Neural cell (in vitro differentiated cells): ENCODE measurements at regions not wholly inside any gene's neighbourhood (a gene's known extent, or its start where the extent isn't known, plus 50 kb on each side); places are given as distances from the start of the nearest gene placed in this dataset.
A peak's percentile ranks its signal among the peaks of the same experiment; 100 is the strongest.

Source experiments
- H2AFZ ChIP-seq: fragments of 200-600, 300-800 bp; sonication (generic), shearing (Covaris generic); 2 replicates; pipeline ENCODE4 v1.6.0; 2014; ENCODE audit warnings: low read depth, mild to moderate bottlenecking, antibody characterized with exemption, low read length, moderate library complexity
- H3F3A ChIP-seq: fragments of 200-600 bp; shearing (Covaris generic); 2 replicates; pipeline ENCODE4 v1.6.1; 2016; ENCODE audit warnings: mild to moderate bottlenecking, moderate library complexity, mixed read lengths, antibody characterized with exemption, low read length; ENCODE audit not compliant: insufficient read depth, poor library complexity, severe bottlenecking
- H3K27ac ChIP-seq: fragments of 200-600, 300-800 bp; sonication (generic), shearing (Covaris generic); 2 replicates; pipeline ENCODE4 v1.5.1; 2014; ENCODE audit warnings: mild to moderate bottlenecking, low read length, moderate library complexity
- H3K27me3 ChIP-seq: fragments of 300-800, 200-600 bp; sonication (generic), shearing (Covaris generic); 2 replicates; pipeline ENCODE4 v1.6.0; 2014; ENCODE audit warnings: mild to moderate bottlenecking, low read depth, low read length, moderate library complexity; ENCODE audit not compliant: insufficient read depth
- H3K36me3 ChIP-seq: fragments of 300-800, 200-600 bp; sonication (generic), shearing (Covaris generic); 2 replicates; pipeline ENCODE4 v1.5.1; 2014; ENCODE audit warnings: mild to moderate bottlenecking, antibody characterized with exemption, low read length, moderate library complexity; ENCODE audit not compliant: insufficient read depth
- H3K4me2 ChIP-seq: fragments of 300-800, 200-600 bp; sonication (generic), shearing (Covaris generic); 2 replicates; pipeline ENCODE4 v1.6.0; 2014; ENCODE audit warnings: mild to moderate bottlenecking, low read length
- H3K4me3 ChIP-seq: fragments of 300-800, 200-600 bp; sonication (generic), shearing (Covaris generic); 2 replicates; pipeline ENCODE4 v1.5.1; 2014; ENCODE audit warnings: mild to moderate bottlenecking, low read length, moderate library complexity
- H3K79me2 ChIP-seq: fragments of 200-600 bp; shearing (Covaris generic); replicated peaks from 2 replicates; pipeline ENCODE4 v1.6.0; 2014; ENCODE audit warnings: mild to moderate bottlenecking, low read length, moderate library complexity; ENCODE audit not compliant: insufficient read depth
- H3K9ac ChIP-seq: fragments of 300-800, 200-600 bp; sonication (generic), shearing (Covaris generic); 2 replicates; pipeline ENCODE4 v1.6.1; 2016; ENCODE audit warnings: mild to moderate bottlenecking, low read length, mixed read lengths
- H3K9me2 ChIP-seq: fragments of 200-600 bp; shearing (Covaris generic); 2 replicates; pipeline ENCODE4 v1.6.1; 2016; ENCODE audit warnings: mild to moderate bottlenecking, low read length, mixed read lengths; ENCODE audit not compliant: insufficient read depth
- H3K9me3 ChIP-seq: fragments of 200-600, 300-800 bp; sonication (generic), shearing (Covaris generic); 2 replicates; pipeline ENCODE4 v1.6.1; 2016; ENCODE audit warnings: mild to moderate bottlenecking, mixed run types, low read length, moderate library complexity, mixed read lengths
- H4K20me1 ChIP-seq: fragments of 200-600 bp; shearing (Covaris generic); 2 replicates; pipeline ENCODE4 v1.6.1; 2016; ENCODE audit warnings: mild to moderate bottlenecking, mixed run types; ENCODE audit not compliant: insufficient read depth
- CTCF ChIP-seq: fragments of 450-650 bp; IDR thresholded peaks from 2 replicates; pipeline ENCODE4 v1.5.1; 2014; ENCODE audit warnings: antibody characterized with exemption, mild to moderate bottlenecking, moderate library complexity; ENCODE audit not compliant: poor library complexity, severe bottlenecking
- EP300 ChIP-seq: fragments of 450-650 bp; conservative IDR thresholded peaks from 2 replicates; pipeline ENCODE4 v1.6.1; 2014; ENCODE audit warnings: antibody characterized with exemption, mild to moderate bottlenecking, moderate library complexity; ENCODE audit not compliant: poor library complexity, severe bottlenecking
- EZH2 ChIP-seq: fragments of 200-600, 300-800 bp; shearing (Covaris generic), sonication (generic); IDR thresholded peaks from 2 replicates; pipeline ENCODE4 v1.6.1; 2014; ENCODE audit warnings: antibody characterized with exemption, low read length, borderline replicate concordance, mild to moderate bottlenecking; ENCODE audit not compliant: insufficient read depth, poor library complexity, severe bottlenecking
- MXI1 ChIP-seq: fragments of 450-650 bp; conservative IDR thresholded peaks from 2 replicates; pipeline ENCODE4 v1.6.1; 2014; ENCODE audit warnings: antibody characterized with exemption, mild to moderate bottlenecking; ENCODE audit not compliant: poor library complexity, severe bottlenecking
- POLR2AphosphoS5 ChIP-seq: IDR thresholded peaks from 2 replicates; pipeline ENCODE4 v1.6.1; 2012
- RAD21 ChIP-seq: fragments of 450-650 bp; conservative IDR thresholded peaks from 2 replicates; pipeline ENCODE4 v1.6.1; 2014; ENCODE audit warnings: antibody characterized with exemption, mild to moderate bottlenecking, moderate library complexity
- REST ChIP-seq: IDR thresholded peaks from 2 replicates; pipeline ENCODE4 v1.6.1; 2012; ENCODE audit warnings: borderline replicate concordance
- SMC3 ChIP-seq: fragments of 450-650 bp; conservative IDR thresholded peaks from 2 replicates; pipeline ENCODE4 v1.6.1; 2014; ENCODE audit warnings: antibody characterized with exemption, mild to moderate bottlenecking, moderate library complexity; ENCODE audit not compliant: poor library complexity
- TAF1 ChIP-seq: IDR thresholded peaks from 2 replicates; pipeline ENCODE4 v1.6.1; 2012; ENCODE audit warnings: low read depth

GRCh38 chr1:47507144-47507543, 69.3 kb downstream of the FOXD2 start:
- no peak overlapping the region for H3K4me2 ChIP-seq
- no peaks in the 10 kb centered on the region for H3F3A ChIP-seq
- H4K20me1 ChIP-seq: no peaks in the 10 kb centered on the region
- peaks cover 53% of the 10 kb centered on the region for H3K27me3 ChIP-seq
- TF ChIP-seq EP300: no peak
- TF ChIP-seq CTCF: no peak
- TF ChIP-seq MXI1: no peak
- no peak for TF ChIP-seq REST
- TF ChIP-seq TAF1: no peak
- TF ChIP-seq SMC3: no peak
- TF ChIP-seq RAD21: no peak
- no peak for TF ChIP-seq POLR2AphosphoS5
- no peaks in the 10 kb centered on the region for H3K79me2 ChIP-seq
- no peak overlapping the region for H3K9ac ChIP-seq
- H3K36me3 ChIP-seq: no peaks in the 10 kb centered on the region
- no peak overlapping the region for H3K27ac ChIP-seq
- no peaks in the 10 kb centered on the region for H3K9me2 ChIP-seq
- H3K9me3 ChIP-seq: no peaks in the 10 kb centered on the region
- no peak overlapping the region for H3K4me3 ChIP-seq
- no peak overlapping the region for H2AFZ ChIP-seq

GRCh38 chr1:47507881-47508701, 70.2 kb downstream of the FOXD2 start:
- Histone ChIP-seq H3K36me3 (no peaks in the 10 kb centered on the region), H4K20me1 (no peaks in the 10 kb centered on the region), H3K79me2 (no peaks in the 10 kb centered on the region), H2AFZ (no peak overlapping the region), H3K27ac (no peak overlapping the region), H3F3A (no peaks in the 10 kb centered on the region), H3K4me2 (peak overlapping the region; percentile 44), H3K9me3 (no peaks in the 10 kb centered on the region), H3K27me3 (peaks cover 53% of the 10 kb centered on the region), H3K9me2 (no peaks in the 10 kb centered on the region), H3K4me3 (peak overlapping the region; percentile 66), H3K9ac (no peak overlapping the region)
- TF ChIP-seq EZH2 (peak; percentile 37), TAF1 (no peak)
